Activated T-cell treated with anti-CD3 and anti-CD28 coated beads, Interleukin-2, amount 50 U/mL, for 1 hour (primary cell): ENCODE measurements at regions not wholly inside any gene's neighbourhood (a gene's known extent, or its start where the extent isn't known, plus 50 kb on each side); places are given as distances from the start of the nearest gene placed in this dataset.
"Not testable (repeated sequence)": the region's sequence is repeated elsewhere in the genome, so short reads cannot be mapped to it uniquely, and the experiment has no call there.

Source experiments
- DNase-seq: peaks from one replicate; pipeline ENCODE4 v3.0.0-alpha.2; 2020

- DNase-seq, result no peak
These were observed 192.8 kb upstream of the AKR1E2 start for GRCh38 chr10:4633186-4633585.

GRCh38 chr10:4632757-4633156 lies 193.2 kb upstream of the AKR1E2 start:
- DNase-seq, result no peak

GRCh38 chr10:4626919-4627318 lies 199.1 kb upstream of the AKR1E2 start:
- no peak for DNase-seq

- no peak for DNase-seq
These were observed 202.1 kb upstream of the AKR1E2 start for GRCh38 chr10:4623757-4624420.

GRCh38 chr10:4623200-4623599 lies 202.8 kb upstream of the AKR1E2 start:
- DNase-seq, result no peak

- DNase-seq, result no peak
These were observed 203.6 kb upstream of the AKR1E2 start for GRCh38 chr10:4622384-4622783.

- no peak for DNase-seq
These were observed 208.4 kb upstream of the AKR1E2 start for GRCh38 chr10:4617589-4617988.

- no peak for DNase-seq
These were observed 211.0 kb upstream of the AKR1E2 start for GRCh38 chr10:4615042-4615441.

GRCh38 chr10:4609251-4609650 lies 216.8 kb upstream of the AKR1E2 start:
- DNase-seq, result no peak

GRCh38 chr10:4607681-4608080 lies 218.3 kb upstream of the AKR1E2 start:
- no peak for DNase-seq

GRCh38 chr10:4606856-4607636 lies 219.0 kb upstream of the AKR1E2 start:
- DNase-seq, result no peak

GRCh38 chr10:4602764-4603491 lies 223.1 kb upstream of the AKR1E2 start:
- DNase-seq, result no peak

GRCh38 chr10:4599471-4599870 lies 226.5 kb upstream of the AKR1E2 start:
- DNase-seq, result no peak

- not testable (repeated sequence) for DNase-seq
These were observed 228.1 kb upstream of the AKR1E2 start for GRCh38 chr10:4597898-4598297.

- DNase-seq, result no peak
These were observed 229.1 kb upstream of the AKR1E2 start for GRCh38 chr10:4596951-4597350.

- no peak for DNase-seq
These were observed 230.2 kb upstream of the AKR1E2 start for GRCh38 chr10:4595719-4596319.

GRCh38 chr10:4590807-4591206 lies 235.2 kb upstream of the AKR1E2 start:
- no peak for DNase-seq

GRCh38 chr10:4588824-4589223 lies 237.2 kb upstream of the AKR1E2 start:
- no peak for DNase-seq

- no peak for DNase-seq
These were observed 238.5 kb upstream of the AKR1E2 start for GRCh38 chr10:4587466-4587865.

GRCh38 chr10:4586776-4587175 lies 239.2 kb upstream of the AKR1E2 start:
- DNase-seq, result no peak

- no peak for DNase-seq
These were observed 244.1 kb upstream of the AKR1E2 start for GRCh38 chr10:4581929-4582328.

- no peak for DNase-seq
These were observed 246.2 kb upstream of the AKR1E2 start for GRCh38 chr10:4579844-4580243.

- DNase-seq, result no peak
These were observed 249.8 kb upstream of the AKR1E2 start for GRCh38 chr10:4576206-4576605.

- no peak for DNase-seq
These were observed 256.9 kb upstream of the AKR1E2 start for GRCh38 chr10:4569151-4569550.
